Spleen (tissue), 11 donors: ENCODE measurements at regions not wholly inside any gene's neighbourhood (a gene's known extent, or its start where the extent isn't known, plus 50 kb on each side); places are given as distances from the start of the nearest gene placed in this dataset.

ENCODE experiments used
- DNase-seq: peaks from one replicate; pipeline ENCODE4 v3.0.0-alpha.2; 2020
- H3K27ac ChIP-seq, 8 donors: fragments of 200-600 bp; sonication (generic) in 7 of 8; 1 replicate in 4 of 8; 2 replicates in 4 of 8; pipeline versions ENCODE4 v1.5.0 to v1.8.0; 2016 to 2021; ENCODE audit warnings: inconsistent platforms in 4 of 8, mild to moderate bottlenecking in 4 of 8, moderate library complexity in 1 of 8
- H3K27me3 ChIP-seq, 7 donors: fragments of 200-600 bp; sonication (generic) in 6 of 7; replicated peaks in 1 of 7; 1 replicate in 4 of 7; 2 replicates in 3 of 7; pipeline versions ENCODE4 v1.5.0 to v1.8.0; 2016 to 2021; ENCODE audit warnings: inconsistent platforms in 3 of 7, mild to moderate bottlenecking in 1 of 7
- H3K36me3 ChIP-seq, 6 donors: fragments of 200-600 bp; sonication (generic) in 5 of 6; 1 replicate in 4 of 6; 2 replicates in 2 of 6; pipeline versions ENCODE4 v1.5.0 to v1.8.0; 2016 to 2021; ENCODE audit warnings: inconsistent platforms in 2 of 6
- H3K4me1 ChIP-seq, 6 donors: fragments of 200-600 bp; sonication (generic) in 5 of 6; 1 replicate in 3 of 6; 2 replicates in 3 of 6; pipeline versions ENCODE4 v1.5.0 to v1.8.0; 2016 to 2021; ENCODE audit warnings: inconsistent platforms in 3 of 6
- H3K4me3 ChIP-seq, 8 donors: fragments of 200-600 bp; sonication (generic) in 7 of 8; 1 replicate in 4 of 8; 2 replicates in 4 of 8; pipeline versions ENCODE4 v1.5.0 to v1.8.0; 2016 to 2021; ENCODE audit warnings: inconsistent platforms in 4 of 8, mild to moderate bottlenecking in 4 of 8, moderate library complexity in 2 of 8
- H3K9me3 ChIP-seq, 8 donors: fragments of 200-600 bp; sonication (generic) in 7 of 8; 1 replicate in 4 of 8; 2 replicates in 4 of 8; pipeline versions ENCODE4 v1.5.0 to v1.8.0; 2016 to 2021; ENCODE audit warnings: inconsistent platforms in 4 of 8
- POLR2A ChIP-seq, 3 donors: fragments of 450-650 bp; IDR thresholded peaks; one replicate each; pipeline ENCODE4 v1.5.1; 2017; ENCODE audit warnings: antibody characterized with exemption in 3 of 3, mild to moderate bottlenecking in 1 of 3
- POLR2AphosphoS5 ChIP-seq, 3 donors: sonication (generic); formaldehyde crosslinking; IDR thresholded peaks; one replicate each; pipeline ENCODE4 v1.5.1; 2017; ENCODE audit warnings: antibody characterized with exemption in 3 of 3
- WGBS, 5 donors: extraction: QIAGEN DNeasy Blood & Tissue Kit in 3 of 5; methylation state at CpG; one replicate each; pipeline versions ENCODE4 v1.1.5 to v1.1.7; 2013 to 2018; 5-methylcytosine and 5-hydroxymethylcytosine counted together
- intact Hi-C: fragments of 100-400 bp; cut with DNase I; formaldehyde crosslinking; loops from one replicate; pipeline ENCODE4 v1.15.0; 2023; ENCODE audit warnings: low total_unique reads
- TF ChIP-seq, protein P1 (sequence below), 11 experiments: fragments of 200-600 bp in 7 of 11; fragments of 450-650 bp in 4 of 11; sonication (generic) in 4 of 11; IDR thresholded peaks in 8 of 11; conservative IDR thresholded peaks in 3 of 11; 1 replicate in 7 of 11; 2 replicates in 4 of 11; pipeline versions ENCODE4 v1.4.0 to v1.8.0; 2016 to 2021; ENCODE audit warnings: antibody characterized with exemption in 11 of 11, inconsistent platforms in 4 of 11, mild to moderate bottlenecking in 1 of 11
- donor health status: healthy with polysubstance abuse.
- donor health status: DM: no; HTN: no; CAD: no; lungs with moderate emphysema.
- donor health status: DM: no; HTN: no; CAD: no.
- donor health status: Bipolar disorder and iron deficiency.
- donor health status: healthy.
- donor health status: DM: no; HTN: no; CAD: no.
- donor health status: DM: yes; HTN: yes; CAD: no.

- H3K27ac ChIP-seq, result no peak overlapping the region
Observed at GRCh38 chr1:170871868-170872267, 63.5 kb upstream of the MROH9 start.

GRCh38 chr1:170872663-170873062 is 62.7 kb upstream of the MROH9 start:
- no peak overlapping the region for H3K4me3 ChIP-seq
- intact Hi-C loops, result no loop called here
- peaks cover 0 to 9% (median 0%) of the 10 kb centered on the region in 7 donors for H3K27me3 ChIP-seq
- no peak for DNase-seq
- no peaks in the 10 kb centered on the region for H3K9me3 ChIP-seq
- H3K27ac ChIP-seq, result no peak overlapping the region
- H3K36me3 ChIP-seq, result no peaks in the 10 kb centered on the region
- WGBS, 5 donors, result 49 to 70% (median 61%) methylated on average over 2 of the region's 2 CpGs
- H3K4me1 ChIP-seq, result no peaks in the 10 kb centered on the region
- TF ChIP-seq, protein P1, sequence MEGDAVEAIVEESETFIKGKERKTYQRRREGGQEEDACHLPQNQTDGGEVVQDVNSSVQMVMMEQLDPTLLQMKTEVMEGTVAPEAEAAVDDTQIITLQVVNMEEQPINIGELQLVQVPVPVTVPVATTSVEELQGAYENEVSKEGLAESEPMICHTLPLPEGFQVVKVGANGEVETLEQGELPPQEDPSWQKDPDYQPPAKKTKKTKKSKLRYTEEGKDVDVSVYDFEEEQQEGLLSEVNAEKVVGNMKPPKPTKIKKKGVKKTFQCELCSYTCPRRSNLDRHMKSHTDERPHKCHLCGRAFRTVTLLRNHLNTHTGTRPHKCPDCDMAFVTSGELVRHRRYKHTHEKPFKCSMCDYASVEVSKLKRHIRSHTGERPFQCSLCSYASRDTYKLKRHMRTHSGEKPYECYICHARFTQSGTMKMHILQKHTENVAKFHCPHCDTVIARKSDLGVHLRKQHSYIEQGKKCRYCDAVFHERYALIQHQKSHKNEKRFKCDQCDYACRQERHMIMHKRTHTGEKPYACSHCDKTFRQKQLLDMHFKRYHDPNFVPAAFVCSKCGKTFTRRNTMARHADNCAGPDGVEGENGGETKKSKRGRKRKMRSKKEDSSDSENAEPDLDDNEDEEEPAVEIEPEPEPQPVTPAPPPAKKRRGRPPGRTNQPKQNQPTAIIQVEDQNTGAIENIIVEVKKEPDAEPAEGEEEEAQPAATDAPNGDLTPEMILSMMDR (IDR thresholded peaks at IDR 0.05 in 8 of 11, conservative IDR thresholded peaks at IDR 0.05 in 3 of 11), result no peak
- TF ChIP-seq POLR2A (IDR thresholded peaks at IDR 0.05) (no peak), POLR2AphosphoS5 (IDR thresholded peaks at IDR 0.05) (no peak)

More at GRCh38 chr1:170871868-170872267, 63.5 kb upstream of the MROH9 start:
- H3K4me3 ChIP-seq, result no peak overlapping the region
- intact Hi-C loops, result no loop called here
- H3K36me3 ChIP-seq, result no peaks in the 10 kb centered on the region
- H3K9me3 ChIP-seq, result no peaks in the 10 kb centered on the region
- no peak for TF ChIP-seq POLR2AphosphoS5 (IDR thresholded peaks at IDR 0.05)
- TF ChIP-seq POLR2A (IDR thresholded peaks at IDR 0.05), result no peak
- TF ChIP-seq, protein P1 (IDR thresholded peaks at IDR 0.05 in 8 of 11, conservative IDR thresholded peaks at IDR 0.05 in 3 of 11), result no peak
- peaks cover 0 to 9% (median 0%) of the 10 kb centered on the region in 7 donors for H3K27me3 ChIP-seq
- H3K4me1 ChIP-seq, result no peaks in the 10 kb centered on the region
- no peak for DNase-seq
- 66 to 81% (median 67%) methylated on average over 3 of the region's 3 CpGs for WGBS, 5 donors

- 50 to 90% (median 62%) methylated on average over 1 of the region's 1 CpG for WGBS, 5 donors
- intact Hi-C loops, result no loop called here
- no peak for DNase-seq
- Histone ChIP-seq H3K9me3 (no peaks in the 10 kb centered on the region), H3K27me3 (peaks cover 0 to 9% (median 0%) of the 10 kb centered on the region in 7 donors), H3K27ac (no peak overlapping the region), H3K36me3 (no peaks in the 10 kb centered on the region), H3K4me3 (no peak overlapping the region), H3K4me1 (no peaks in the 10 kb centered on the region)
- TF ChIP-seq POLR2AphosphoS5 (IDR thresholded peaks at IDR 0.05), result no peak
Observed at GRCh38 chr1:170874671-170875070, 60.7 kb upstream of the MROH9 start.

- H3K4me1 ChIP-seq, result no peaks in the 10 kb centered on the region
- WGBS, 5 donors, result 22 to 42% (median 38%) methylated on average over 5 of the region's 5 CpGs
- H3K4me3 ChIP-seq, result no peak overlapping the region
- H3K27me3 ChIP-seq, result no peaks in the 10 kb centered on the region
- no peak overlapping the region for H3K27ac ChIP-seq
- no peak for TF ChIP-seq POLR2AphosphoS5 (IDR thresholded peaks at IDR 0.05)
- TF ChIP-seq, protein P1 (IDR thresholded peaks at IDR 0.05 in 8 of 11, conservative IDR thresholded peaks at IDR 0.05 in 3 of 11), result peak in 2 of 11 experiments; percentile 23 to 25
- no peak for DNase-seq
- H3K9me3 ChIP-seq, result no peaks in the 10 kb centered on the region
- intact Hi-C loops, result no loop called here
- H3K36me3 ChIP-seq, result no peaks in the 10 kb centered on the region
Observed at GRCh38 chr1:170881268-170882265, 53.8 kb upstream of the MROH9 start.
